22Rv1 (cell line): ENCODE measurements at regions not wholly inside any gene's neighbourhood (a gene's known extent, or its start where the extent isn't known, plus 50 kb on each side); places are given as distances from the start of the nearest gene placed in this dataset.

Experiments
- H3K27ac ChIP-seq: fragments of 450-650 bp; 2 replicates; pipeline ENCODE4 v1.5.1; 2017
- CTCF ChIP-seq: fragments of 450-650 bp; IDR thresholded peaks from 2 replicates; pipeline ENCODE4 v1.5.1; 2017; ENCODE audit warnings: mild to moderate bottlenecking
- ZFX ChIP-seq: fragments of 450-650 bp; IDR thresholded peaks from 2 replicates; pipeline ENCODE4 v1.6.1; 2017; ENCODE audit warnings: antibody characterized with exemption, borderline replicate concordance

- no peak for TF ChIP-seq ZFX
- TF ChIP-seq CTCF = no peak
- H3K27ac ChIP-seq = no peak overlapping the region
Observed at GRCh38 chr11:36870361-36870760, 272.3 kb upstream of the RAG2 start.

GRCh38 chr11:36868380-36868779 is 270.3 kb upstream of the RAG2 start:
- H3K27ac ChIP-seq = no peak overlapping the region
- no peak for TF ChIP-seq CTCF
- TF ChIP-seq ZFX = no peak

- TF ChIP-seq ZFX (no peak), CTCF (no peak)
- H3K27ac ChIP-seq = no peak overlapping the region
Observed at GRCh38 chr11:36865846-36866245, 267.8 kb upstream of the RAG2 start.

- TF ChIP-seq ZFX (no peak), CTCF (no peak)
- H3K27ac ChIP-seq = no peak overlapping the region
Observed at GRCh38 chr11:36854875-36855274, 256.8 kb upstream of the RAG2 start.

GRCh38 chr11:36848660-36849059 is 250.6 kb upstream of the RAG2 start:
- no peak overlapping the region for H3K27ac ChIP-seq
- TF ChIP-seq CTCF (no peak), ZFX (no peak)

- no peak overlapping the region for H3K27ac ChIP-seq
- TF ChIP-seq CTCF (no peak), ZFX (no peak)
Observed at GRCh38 chr11:36840378-36840777, 242.3 kb upstream of the RAG2 start.

GRCh38 chr11:36837831-36838437 is 239.9 kb upstream of the RAG2 start:
- no peak overlapping the region for H3K27ac ChIP-seq
- no peak for TF ChIP-seq ZFX
- TF ChIP-seq CTCF = no peak
